GM23338 (cell line): ENCODE measurements at regions not wholly inside any gene's neighbourhood (a gene's known extent, or its start where the extent isn't known, plus 50 kb on each side); places are given as distances from the start of the nearest gene placed in this dataset.

Source experiments
- CREB1 ChIP-seq: fragments of 250-450 bp; sonication (Bioruptor Pico); IDR thresholded peaks from 2 replicates; pipeline ENCODE4 v1.5.0; 2020; ENCODE audit warnings: low read depth, mild to moderate bottlenecking, moderate library complexity
- ETS1 ChIP-seq: IDR thresholded peaks from 2 replicates; pipeline ENCODE4 v1.6.1; 2016; ENCODE audit warnings: antibody characterized with exemption
- EZH2 ChIP-seq: fragments of 200-600 bp; sonication (generic); IDR thresholded peaks from one replicate; pipeline ENCODE4 v1.8.0; 2017; ENCODE audit warnings: antibody characterized with exemption, mild to moderate bottlenecking, low read depth; ENCODE audit not compliant: unreplicated experiment
- EZH2phosphoT487 ChIP-seq: fragments of 200-600 bp; sonication (generic); IDR thresholded peaks from one replicate; pipeline ENCODE4 v1.8.1; 2018; ENCODE audit warnings: antibody characterized with exemption; ENCODE audit not compliant: unreplicated experiment
- JUNB ChIP-seq: IDR thresholded peaks from one replicate; pipeline ENCODE4 v1.6.1; 2016; ENCODE audit warnings: antibody characterized with exemption; ENCODE audit not compliant: unreplicated experiment
- POLR2AphosphoS5 ChIP-seq: IDR thresholded peaks from 2 replicates; pipeline ENCODE4 v1.6.1; 2016; ENCODE audit warnings: antibody characterized with exemption, low read depth
- REST ChIP-seq: IDR thresholded peaks from one replicate; pipeline ENCODE4 v1.6.1; 2018; ENCODE audit warnings: antibody characterized with exemption; ENCODE audit not compliant: unreplicated experiment
- ZNF114 ChIP-seq: fragments of 250-450 bp; sonication (Bioruptor Pico); IDR thresholded peaks from 2 replicates; pipeline ENCODE4 v1.5.0; 2020; ENCODE audit warnings: mild to moderate bottlenecking, moderate library complexity
- TF ChIP-seq, protein P1 (sequence below), 2 experiments: fragments of 200-600 bp in 1 of 2; sonication (generic) in 1 of 2; conservative IDR thresholded peaks; 2 replicates each; pipeline versions ENCODE4 v1.5.1 to v1.6.1; 2016 to 2017; ENCODE audit warnings: antibody characterized with exemption in 2 of 2, low read depth in 2 of 2, mild to moderate bottlenecking in 2 of 2, moderate library complexity in 1 of 2

DNA sequence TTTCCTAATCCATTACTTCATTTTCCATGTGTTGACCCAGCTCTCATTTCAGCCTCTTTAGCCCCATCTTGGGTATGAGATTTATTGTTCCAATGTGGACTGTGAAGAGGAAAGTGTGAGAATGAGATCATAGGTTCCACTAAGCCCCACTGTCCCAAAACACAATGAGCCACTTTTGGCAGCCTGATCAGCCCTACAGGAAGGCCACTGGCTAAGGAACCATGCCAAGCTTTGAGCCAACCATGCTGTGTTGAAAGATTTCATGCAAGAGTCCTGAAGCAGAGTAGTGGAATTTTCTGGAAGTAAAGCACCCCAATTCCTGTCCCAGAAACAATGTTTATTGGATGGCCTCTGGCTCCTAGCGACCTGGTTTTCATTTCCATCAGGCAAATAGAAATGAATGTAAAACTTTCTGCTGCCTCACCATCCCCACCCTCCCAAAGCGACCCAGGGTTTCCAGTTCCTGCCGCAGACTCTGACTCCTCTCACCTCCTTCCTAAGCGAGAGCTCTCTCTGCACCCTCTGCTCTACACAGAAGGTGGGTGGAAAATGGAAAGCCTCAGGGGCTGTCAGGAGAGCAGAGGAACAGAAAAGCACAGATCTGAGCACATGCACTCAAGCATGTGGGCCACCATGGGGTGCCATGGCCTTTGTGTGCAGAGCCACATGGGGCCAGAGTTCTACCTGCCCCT, 73.1 kb downstream of the KCTD12 start:
- TF ChIP-seq ETS1 (no peak), JUNB (no peak), REST (no peak), CREB1 (CRISPR knock-in tag) (no peak), EZH2phosphoT487 (no peak), ZNF114 (CRISPR knock-in tag) (no peak), POLR2AphosphoS5 (no peak), EZH2 (no peak)
- TF ChIP-seq, protein P1, sequence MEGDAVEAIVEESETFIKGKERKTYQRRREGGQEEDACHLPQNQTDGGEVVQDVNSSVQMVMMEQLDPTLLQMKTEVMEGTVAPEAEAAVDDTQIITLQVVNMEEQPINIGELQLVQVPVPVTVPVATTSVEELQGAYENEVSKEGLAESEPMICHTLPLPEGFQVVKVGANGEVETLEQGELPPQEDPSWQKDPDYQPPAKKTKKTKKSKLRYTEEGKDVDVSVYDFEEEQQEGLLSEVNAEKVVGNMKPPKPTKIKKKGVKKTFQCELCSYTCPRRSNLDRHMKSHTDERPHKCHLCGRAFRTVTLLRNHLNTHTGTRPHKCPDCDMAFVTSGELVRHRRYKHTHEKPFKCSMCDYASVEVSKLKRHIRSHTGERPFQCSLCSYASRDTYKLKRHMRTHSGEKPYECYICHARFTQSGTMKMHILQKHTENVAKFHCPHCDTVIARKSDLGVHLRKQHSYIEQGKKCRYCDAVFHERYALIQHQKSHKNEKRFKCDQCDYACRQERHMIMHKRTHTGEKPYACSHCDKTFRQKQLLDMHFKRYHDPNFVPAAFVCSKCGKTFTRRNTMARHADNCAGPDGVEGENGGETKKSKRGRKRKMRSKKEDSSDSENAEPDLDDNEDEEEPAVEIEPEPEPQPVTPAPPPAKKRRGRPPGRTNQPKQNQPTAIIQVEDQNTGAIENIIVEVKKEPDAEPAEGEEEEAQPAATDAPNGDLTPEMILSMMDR (conservative IDR thresholded peaks at IDR 0.05; ENCODE audit: low read depth in 2 of 2) = no peak
